Activated CD4-positive, alpha-beta T cell treated with anti-CD3 and anti-CD28 coated beads, Interleukin-2, Interleukin-4, amounts not matched to agents 100 ng/mL and 50 ng/mL, durations not matched to agents 16 hours and 8 hours (primary cell): ENCODE measurements at regions not wholly inside any gene's neighbourhood (a gene's known extent, or its start where the extent isn't known, plus 50 kb on each side); places are given as distances from the start of the nearest gene placed in this dataset.
"Not testable (repeated sequence)": the region's sequence is repeated elsewhere in the genome, so short reads cannot be mapped to it uniquely, and the experiment has no call there.

ENCODE experiments used
- DNase-seq: peaks from one replicate; pipeline ENCODE4 v3.0.0-alpha.2; 2020; ENCODE audit warnings: low spot score

DNA sequence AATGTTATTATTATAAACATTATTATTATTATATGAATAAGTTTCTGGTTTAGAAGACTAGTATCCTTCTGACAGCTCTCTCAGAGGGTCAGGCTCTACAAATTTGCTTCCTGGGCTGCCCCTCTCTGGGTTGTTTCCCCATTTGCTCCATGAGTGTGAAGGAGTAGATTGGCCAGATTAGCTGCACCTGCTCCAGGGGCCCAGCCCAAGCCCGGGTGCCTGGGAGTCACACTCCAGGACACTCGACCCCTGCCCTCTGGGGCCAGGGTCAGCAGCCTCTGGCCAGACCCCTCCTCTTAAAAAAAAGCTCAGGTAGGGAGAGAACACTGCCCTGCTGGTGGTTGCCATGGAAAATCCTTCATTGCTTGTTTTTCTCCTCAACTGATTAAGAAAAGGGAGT lies 169.0 kb upstream of the FOXD4L5 start:
- DNase-seq: not testable (repeated sequence)

DNA sequence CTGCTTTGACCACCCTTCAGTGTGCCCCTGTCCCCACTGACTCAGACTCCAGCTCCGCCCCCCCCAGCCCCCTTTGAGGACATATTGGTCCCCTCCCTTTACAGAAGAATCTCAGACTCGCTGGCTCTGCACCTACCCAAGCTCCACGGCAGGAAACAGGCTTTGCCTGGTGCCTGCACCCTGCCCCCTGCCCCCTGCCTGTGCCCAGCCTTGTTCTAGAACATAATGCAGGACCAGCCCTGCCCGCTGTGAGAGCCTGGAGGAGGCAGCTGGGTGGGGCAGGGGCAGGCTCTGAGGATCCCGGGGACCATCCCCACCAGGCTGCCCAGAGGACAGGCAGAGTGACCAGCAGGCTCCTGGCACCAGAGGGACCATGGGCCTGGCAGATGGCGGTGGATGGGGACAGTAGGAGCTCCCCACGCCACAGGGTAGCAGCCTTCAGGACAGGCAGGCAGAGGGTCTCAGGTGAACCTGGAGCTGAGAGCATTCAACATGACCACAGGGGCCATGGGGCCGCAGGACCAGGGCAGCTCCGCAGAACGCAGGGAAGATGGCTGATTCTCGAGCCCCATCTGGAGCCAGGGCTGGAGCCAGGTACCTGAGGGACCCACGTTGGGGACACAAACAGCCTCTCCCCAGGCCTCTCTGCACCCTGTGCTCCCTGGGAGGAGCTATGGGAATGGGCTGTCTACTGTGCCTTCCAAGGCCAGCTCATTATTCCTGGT lies 165.0 kb upstream of the FOXD4L5 start:
- DNase-seq: not testable (repeated sequence)

DNA sequence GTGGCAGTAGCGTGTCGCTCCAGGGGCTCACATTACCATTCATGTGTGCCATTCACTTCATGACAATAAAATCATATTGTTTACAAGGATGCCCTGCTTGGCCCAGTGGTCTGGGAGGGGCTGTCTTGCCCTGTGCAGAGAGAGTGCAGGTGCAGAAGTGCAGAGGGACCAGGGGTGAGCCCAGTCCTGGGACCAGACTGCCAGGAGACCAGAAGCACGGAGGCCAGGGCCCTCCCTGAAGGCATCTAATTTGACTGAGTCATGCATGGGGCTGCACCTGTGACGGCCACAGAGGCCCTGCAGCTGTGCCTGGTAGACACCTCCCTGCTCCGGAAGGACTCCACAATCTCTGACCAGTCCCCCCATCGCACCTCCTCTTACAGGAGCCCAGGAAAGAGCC lies 164.4 kb upstream of the FOXD4L5 start:
- DNase-seq: no peak

DNA sequence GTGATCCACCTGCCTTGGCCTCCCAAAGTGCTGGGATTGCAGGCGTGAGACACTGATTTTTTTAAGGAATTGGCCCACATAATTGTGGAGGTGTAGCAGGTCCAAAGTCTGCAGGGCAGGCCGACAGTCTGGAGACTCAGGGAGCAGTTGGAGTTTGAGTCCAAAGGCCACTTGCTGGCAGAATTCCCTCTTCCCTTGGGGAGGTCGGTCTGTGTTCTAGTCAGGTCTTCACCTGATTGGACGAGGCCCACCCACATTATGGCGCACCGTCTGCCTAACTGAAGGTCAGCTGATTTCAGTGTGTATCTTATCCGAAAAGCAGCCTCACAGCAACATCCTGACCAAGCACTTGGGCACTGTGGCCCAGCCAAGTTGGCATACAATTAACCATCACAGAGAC lies 162.1 kb upstream of the FOXD4L5 start:
- DNase-seq: not testable (repeated sequence)

DNA sequence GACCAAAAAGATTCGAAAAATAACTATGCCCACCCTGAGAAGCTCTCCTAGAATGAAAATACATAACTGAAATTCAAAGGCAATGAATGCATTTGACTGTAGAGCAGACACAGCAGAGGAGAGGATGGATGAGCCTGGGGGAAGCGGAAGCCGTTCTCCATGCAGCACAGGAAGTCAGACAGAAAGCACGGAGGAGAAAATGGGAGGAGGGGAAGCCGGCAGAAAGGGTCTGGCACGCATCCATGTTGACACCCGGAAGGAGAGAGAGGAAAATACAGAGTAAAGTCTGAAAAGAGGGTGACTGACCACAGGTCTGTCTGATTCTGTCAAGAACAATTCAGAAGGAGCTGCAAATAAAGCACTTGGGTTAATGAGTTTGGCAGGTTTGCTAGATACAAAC lies 161.0 kb upstream of the FOXD4L5 start:
- DNase-seq: not testable (repeated sequence)

DNA sequence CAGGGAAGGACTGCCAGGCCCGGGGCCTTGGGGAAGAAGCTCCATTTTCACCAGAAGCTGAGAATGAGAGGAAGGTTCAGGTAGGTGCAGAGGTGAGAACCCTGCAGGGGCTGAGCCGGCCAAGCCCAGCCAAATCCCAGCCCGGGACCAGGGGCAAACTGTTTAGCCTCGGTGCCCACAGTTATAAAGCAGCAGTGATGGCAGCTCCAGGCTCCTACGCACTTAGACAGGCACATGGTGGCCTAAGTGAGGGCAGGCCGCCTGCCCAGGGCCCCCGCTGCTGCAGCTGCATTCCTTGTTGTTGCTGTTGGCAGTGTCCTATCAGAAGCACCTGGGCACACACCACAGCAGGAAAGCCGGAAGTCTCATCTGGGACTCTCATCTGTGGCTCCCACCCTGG lies 159.9 kb upstream of the FOXD4L5 start:
- DNase-seq: no peak

DNA sequence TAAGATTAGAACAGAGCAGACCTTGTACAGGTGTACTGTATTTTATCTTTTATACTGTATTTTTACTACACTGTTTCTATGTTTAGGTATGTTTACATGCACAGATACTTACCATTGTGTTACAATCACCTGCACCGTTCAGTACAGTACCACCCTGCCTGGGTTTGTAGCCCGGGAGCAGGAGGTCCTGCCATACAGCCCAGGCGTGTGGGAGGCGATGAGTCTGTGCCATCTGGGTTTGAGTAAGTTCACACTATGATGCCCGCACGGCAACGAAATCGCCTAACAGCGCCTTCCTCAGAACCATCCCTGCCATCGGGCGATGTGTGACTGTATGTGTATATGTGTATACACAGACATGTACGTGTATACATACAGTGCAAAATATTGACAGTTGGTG lies 157.1 kb upstream of the FOXD4L5 start:
- DNase-seq: not testable (repeated sequence)

DNA sequence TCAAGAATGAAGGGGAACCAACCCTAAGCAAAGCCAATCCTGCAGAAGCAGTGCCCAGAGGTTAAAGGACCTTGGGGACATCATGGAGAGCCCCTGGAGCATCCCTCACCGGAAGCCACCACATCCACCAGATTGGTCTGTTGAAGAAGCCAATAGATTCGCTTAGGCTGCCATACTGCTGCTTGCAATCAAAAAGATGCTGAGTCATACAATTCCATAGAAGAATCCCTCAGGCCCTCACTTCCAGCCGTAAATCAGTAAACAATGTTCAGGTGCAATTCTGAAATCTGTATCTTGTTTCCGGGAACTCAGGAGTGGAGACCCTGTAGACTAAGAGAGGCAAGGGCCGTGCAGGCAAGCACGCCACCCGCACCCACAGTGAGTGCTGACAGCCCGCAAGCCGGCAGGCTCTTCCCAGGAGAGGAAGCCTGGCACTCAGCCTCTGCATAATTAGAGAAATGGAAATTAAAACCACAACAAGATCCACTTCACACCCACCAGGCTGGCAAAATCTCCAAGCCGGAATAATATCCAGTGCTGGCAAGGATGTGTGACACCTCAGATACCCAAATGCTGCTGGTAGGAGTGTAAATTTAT lies 156.4 kb upstream of the FOXD4L5 start:
- DNase-seq: not testable (repeated sequence)

DNA sequence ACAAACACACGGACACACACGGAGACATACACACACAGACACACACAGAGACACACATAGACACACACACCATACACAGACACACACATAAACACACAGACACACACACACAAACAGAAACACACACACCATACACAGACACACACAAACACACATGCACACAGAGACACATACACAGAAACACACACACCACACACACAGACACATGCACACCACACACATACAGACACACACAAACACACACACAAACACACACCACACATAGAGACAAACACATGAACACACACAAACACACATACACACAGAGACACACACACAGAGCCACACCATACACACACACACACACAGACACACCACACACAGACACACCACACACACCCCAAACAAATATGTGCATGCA lies 152.7 kb upstream of the FOXD4L5 start:
- DNase-seq: no peak

DNA sequence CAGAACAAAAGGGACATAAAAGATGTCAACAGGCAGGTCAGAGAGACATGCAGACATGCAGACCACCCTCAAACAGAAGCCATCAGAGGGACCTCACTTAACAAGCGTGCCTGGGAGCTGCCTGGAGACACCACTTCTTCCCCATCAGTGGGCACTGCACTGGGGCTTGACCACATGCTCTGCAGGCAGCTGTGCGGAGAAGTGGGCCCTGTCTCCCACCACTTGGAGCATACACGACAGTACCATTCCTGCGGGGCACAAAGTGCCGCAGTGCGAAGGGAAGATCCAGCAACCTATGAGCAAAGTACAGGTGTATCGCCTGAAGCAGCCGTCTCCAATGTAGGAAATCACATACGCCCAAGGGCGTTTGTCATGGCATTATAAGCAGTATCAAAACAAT lies 150.5 kb upstream of the FOXD4L5 start:
- no peak for DNase-seq

DNA sequence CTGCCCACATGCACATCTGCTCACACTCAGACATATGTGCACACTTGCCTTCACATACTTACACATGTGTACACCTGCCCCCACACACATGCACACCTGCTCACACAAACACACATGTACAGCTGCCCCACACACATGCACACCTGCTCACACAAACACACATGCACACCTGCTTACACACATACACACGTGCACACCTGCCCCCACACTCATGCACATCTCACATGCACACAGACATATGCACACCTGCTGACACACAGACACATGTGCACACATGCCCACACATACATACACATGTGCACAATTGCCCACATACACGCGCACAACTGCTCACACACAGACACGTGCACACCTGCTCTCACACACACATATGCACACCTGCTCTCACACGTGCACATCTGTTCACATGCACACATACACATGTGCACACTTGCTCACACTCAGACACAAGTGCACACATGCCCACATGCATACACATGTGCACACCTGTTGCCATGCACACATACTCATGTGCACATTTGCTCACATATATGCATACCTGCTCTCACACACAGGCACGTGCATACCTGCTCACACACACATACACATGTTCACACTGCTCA lies 147.8 kb upstream of the FOXD4L5 start:
- no peak for DNase-seq

DNA sequence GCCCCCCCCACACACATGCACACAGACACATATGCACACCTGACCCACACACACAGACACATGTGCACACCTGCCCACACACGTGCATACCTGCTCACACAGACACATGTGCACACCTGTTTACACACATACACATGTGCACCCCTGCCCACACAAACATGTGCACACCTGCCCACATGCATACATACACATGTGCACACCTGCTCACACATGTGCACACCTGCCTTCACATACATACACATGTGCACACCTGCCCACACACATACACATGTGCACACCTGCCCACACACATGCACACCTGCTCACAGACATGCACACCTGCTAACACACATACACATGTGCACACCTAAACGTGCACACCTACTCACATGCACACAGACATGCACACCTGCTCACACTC lies 147.0 kb upstream of the FOXD4L5 start:
- DNase-seq: no peak

DNA sequence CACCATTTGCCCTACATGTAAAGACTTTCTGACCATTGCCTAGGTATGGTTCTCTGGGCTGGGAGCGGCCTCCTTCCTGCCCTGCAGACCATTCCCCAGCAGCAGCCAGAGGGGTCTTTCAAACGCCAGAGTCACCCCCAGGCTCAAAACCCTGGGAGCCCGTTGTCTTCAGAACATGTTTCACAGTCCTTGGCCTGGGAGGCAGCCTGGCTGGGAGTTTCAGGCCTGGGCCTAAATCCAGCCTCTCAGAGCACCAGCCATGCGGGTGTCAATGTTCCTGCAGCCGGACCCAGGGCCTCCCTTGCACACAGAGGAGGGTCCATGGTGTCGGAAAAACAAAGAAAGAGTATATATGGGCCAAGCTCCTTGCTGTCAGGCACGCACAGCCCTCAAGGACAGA lies 145.2 kb upstream of the FOXD4L5 start:
- no peak for DNase-seq

DNA sequence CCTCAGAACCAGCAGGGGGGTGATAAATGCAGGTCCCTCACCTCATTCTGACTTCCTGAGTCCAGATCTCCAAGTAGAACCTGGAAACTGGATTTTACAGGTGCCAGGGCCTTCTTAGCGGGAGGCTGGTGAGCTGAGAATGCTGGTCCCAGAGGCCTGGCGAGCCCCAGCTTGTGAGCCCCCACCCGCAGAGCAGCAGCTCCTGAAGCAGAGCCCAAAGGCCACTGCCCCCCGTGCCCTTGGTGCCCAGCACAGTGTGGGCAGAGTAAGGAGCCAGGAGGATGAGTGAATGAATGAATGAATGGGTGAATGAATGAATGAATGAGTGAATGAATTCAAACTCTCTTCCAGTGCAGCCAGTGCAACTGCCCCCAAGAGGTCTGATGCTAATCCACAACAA lies 142.4 kb upstream of the FOXD4L5 start:
- not testable (repeated sequence) for DNase-seq

DNA sequence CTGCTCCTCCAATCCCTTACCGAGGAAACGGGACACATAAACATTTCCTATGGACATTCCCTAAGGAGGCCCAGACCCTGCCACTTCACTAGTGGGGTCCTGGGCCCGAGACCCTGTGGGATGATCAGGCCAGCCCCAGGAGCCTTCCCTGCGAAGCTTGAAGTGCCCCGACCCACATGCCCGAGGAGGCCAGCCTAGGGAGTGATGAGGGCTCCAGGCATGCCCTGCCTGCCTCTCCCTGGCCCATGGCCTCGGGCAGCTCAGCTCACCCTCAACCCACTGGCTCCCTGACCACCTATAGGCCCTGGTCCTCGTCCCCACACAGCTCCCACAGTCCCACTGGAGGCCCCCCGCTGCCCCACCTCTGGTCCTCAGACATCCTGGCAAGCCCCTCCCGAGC lies 141.8 kb upstream of the FOXD4L5 start:
- not testable (repeated sequence) for DNase-seq

DNA sequence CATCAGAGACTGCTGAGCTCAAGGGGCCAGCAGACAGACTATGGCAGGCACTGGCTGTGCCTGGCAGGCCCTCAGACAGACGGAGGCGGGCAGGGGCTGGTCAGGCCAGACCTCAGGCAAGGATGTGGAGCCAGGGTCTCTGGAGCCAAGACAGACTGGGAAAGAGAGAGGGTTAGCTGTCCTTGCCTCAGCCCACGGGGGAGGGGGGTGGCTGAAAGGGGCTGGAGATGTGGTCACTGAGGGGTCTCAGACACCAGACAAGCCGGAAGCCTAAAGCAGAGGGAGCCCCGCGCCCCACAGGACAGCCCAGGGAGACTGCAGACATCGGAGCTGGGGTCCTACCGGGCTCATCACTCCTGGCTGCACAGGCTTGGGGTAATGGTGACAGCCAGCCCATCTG lies 141.2 kb upstream of the FOXD4L5 start:
- no peak for DNase-seq

DNA sequence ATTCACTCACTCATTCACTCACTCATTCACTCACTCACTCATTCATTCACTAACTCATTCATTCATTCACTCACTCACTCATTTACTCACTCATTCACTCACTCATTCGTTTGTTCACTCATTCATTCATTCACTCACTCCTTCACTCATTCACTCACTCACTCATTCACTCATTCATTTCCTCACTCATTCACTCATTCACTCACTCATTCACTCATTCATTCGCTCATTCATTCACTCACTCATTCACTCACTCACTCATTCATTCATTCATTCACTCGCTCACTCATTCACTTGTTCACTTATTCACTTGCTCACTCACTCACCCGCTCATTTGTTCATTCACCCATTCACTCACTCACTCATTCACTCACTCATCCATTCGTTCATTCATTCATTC lies 140.2 kb upstream of the FOXD4L5 start:
- not testable (repeated sequence) for DNase-seq

DNA sequence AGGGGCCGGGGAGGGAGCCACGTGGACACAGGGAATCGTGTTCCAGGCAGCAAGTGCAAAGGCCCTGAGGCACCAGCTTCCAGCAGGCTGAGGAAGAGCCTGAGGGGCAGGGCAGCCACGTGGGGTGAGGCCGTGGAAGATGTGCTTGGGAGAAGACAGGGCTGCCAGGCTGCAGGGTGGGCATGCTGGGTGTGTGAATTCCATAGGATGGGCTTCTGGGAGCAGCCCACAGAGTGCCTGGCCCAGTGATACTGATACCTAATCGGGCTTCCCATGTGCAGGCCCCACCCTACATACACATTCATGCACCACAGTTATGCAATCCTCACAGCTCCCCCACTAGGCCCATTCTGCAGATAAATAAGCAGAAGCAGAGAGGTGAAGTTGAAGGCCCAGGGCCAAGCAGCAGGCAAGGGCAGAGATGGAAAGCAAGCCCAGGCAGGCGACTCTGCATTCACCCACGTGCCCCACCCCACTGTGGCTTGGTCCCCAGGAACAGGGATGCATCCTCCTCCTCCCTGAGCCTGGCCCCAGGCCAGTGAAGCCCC lies 139.5 kb upstream of the FOXD4L5 start:
- DNase-seq: not testable (repeated sequence)

DNA sequence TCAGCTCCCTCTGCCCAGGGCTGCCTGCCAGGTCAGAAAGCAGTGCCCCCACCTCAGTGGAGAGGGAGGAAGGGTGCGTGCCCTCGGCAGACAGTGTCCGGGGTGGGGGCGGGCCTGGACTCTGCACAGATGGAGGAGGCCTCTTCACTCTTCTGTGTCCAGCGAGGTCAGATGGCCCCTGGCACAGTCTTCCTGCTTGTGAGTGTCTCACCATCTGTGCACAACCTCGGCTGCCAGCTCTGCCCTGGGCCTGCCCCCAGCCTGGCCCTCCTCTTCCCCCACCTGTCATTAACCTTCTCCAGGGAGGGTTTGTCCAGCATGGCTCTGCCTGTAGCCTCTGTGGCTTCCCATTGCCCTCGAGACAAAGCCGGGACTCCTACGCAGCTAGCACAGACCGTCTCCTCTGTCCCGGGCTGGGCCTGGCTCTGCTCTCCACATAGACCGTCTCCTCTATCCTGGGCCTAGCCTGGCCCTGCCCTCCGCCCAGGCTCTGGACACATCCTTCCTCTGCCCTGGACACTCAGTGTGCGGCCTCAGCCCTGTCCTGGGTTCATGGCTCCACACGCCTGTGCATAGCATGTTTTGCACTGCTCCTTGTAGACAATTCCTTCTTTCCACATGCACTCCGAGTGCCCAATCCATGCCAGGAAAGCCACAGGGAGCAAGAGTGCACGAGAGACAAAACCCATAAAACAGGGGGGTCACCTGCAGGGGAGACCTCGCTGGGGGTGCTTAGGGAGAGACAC lies 138.9 kb upstream of the FOXD4L5 start:
- not testable (repeated sequence) for DNase-seq

DNA sequence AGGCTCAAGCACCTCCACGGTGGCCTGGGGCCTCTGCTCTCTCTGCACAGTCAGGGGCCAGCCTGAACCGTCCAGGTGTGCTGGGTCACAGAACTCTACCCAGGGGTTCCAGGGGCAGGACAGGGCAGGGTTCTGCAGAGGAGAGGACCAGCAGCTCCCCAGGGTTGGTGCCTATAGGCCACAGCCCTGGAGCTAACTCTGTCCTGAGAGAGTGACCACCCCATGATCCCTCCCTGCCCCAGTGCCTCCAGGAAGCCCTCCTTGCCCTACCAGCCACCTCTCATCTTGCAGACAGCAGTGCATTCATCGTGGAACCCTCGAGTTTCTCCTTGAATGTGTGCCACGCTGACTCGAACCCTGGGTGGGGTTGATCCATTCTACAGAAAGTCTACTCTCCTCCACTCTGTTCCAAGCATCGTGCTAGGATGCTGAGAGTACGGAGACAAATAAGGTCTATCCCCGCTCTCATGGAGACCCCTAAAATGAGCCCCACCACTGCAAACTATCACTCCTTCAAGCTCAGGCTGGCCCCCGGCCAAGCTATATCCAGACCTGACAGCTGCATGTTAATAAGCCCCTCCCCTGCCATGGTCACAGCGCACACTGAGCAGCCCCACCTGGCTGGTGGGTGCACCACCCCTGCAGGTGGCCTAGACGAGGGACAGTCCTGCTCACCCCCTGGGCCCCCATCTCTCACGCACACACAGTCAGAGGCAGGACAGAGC lies 138.1 kb upstream of the FOXD4L5 start:
- not testable (repeated sequence) for DNase-seq

DNA sequence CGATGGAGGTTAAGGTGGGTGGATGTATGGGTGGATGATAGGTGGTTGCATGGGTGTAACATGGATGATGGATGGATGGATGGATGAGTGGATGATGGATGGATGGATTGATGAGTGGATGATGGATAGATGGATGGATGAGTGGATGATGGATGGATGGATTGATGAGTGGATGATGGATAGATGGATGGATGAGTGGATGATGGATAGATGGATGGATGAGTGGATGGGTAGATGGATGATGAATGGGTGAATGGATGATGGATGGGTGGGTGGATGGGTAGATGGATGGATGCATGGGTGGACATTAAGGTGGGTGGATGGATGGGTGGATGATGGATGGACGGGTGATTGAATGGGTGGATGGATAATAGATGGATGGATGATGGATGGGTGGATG lies 136.5 kb upstream of the FOXD4L5 start:
- DNase-seq: not testable (repeated sequence)

DNA sequence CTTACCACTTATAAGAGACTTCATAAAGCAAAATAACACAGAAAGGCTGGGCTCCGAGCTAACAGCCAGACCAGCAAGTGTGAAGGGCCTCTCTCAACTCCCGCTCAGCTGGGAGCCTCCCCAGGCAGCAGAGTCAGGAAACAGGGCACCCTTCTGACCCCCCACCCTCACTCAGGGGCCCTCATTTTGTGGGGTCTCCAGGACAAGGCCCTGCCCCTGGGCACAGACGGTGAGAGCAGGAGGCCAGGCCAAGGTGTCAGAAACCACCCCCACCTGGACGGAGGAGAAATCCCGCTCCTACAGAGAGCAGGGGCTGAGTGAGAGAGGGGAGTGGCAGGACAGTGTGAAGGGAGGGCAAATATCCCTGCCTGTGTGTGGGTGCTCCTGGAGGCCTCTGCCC lies 135.8 kb upstream of the FOXD4L5 start:
- no peak for DNase-seq
